H1 (cell line): ENCODE measurements at regions not wholly inside any gene's neighbourhood (a gene's known extent, or its start where the extent isn't known, plus 50 kb on each side); places are given as distances from the start of the nearest gene placed in this dataset.

Source experiments
- EP300 ChIP-seq, 2 experiments: IDR thresholded peaks; 1 replicate in 1 of 2; 2 replicates in 1 of 2; pipeline ENCODE4 v1.6.1; 2011 to 2012; ENCODE audit warnings: low read depth in 2 of 2, low read length in 2 of 2, mild to moderate bottlenecking in 2 of 2, borderline replicate concordance in 1 of 2, inconsistent platforms in 1 of 2, moderate library complexity in 1 of 2
- EZH2 ChIP-seq: fragments of 200-600 bp; sonication (generic); IDR thresholded peaks from 2 replicates; pipeline ENCODE4 v1.7.1; 2012; ENCODE audit warnings: low read depth, mild to moderate bottlenecking, moderate library complexity, low read length, inconsistent platforms; ENCODE audit not compliant: severe bottlenecking
- MAFK ChIP-seq: IDR thresholded peaks from 2 replicates; pipeline ENCODE4 v1.6.1; 2012; ENCODE audit warnings: low read depth, mild to moderate bottlenecking, improper control_type of control experiment, low read length
- MAX ChIP-seq: IDR thresholded peaks from 2 replicates; pipeline ENCODE4 v1.6.1; 2012; ENCODE audit warnings: inconsistent platforms
- NRF1 ChIP-seq: IDR thresholded peaks from 2 replicates; pipeline ENCODE4 v1.6.1; 2011; ENCODE audit warnings: mild to moderate bottlenecking, low read depth, low read length, improper control_type of control experiment
- POLR2AphosphoS5 ChIP-seq: IDR thresholded peaks from 2 replicates; pipeline ENCODE4 v1.6.1; 2011; ENCODE audit warnings: low read depth, low read length
- RAD21 ChIP-seq, 2 experiments: IDR thresholded peaks in 1 of 2; conservative IDR thresholded peaks in 1 of 2; 2 replicates each; pipeline ENCODE4 v1.6.1; 2011; ENCODE audit warnings: low read depth in 2 of 2, low read length in 2 of 2, improper control_type of control experiment in 1 of 2, inconsistent platforms in 1 of 2, mild to moderate bottlenecking in 1 of 2, moderate library complexity in 1 of 2
- RFX5 ChIP-seq: IDR thresholded peaks from 2 replicates; pipeline ENCODE4 v1.6.1; 2011; ENCODE audit warnings: low read depth, low read length, improper control_type of control experiment, borderline replicate concordance
- SIX5 ChIP-seq: IDR thresholded peaks from 2 replicates; pipeline ENCODE4 v1.6.1; 2011; ENCODE audit warnings: mild to moderate bottlenecking, low read depth, low read length
- SP1 ChIP-seq: IDR thresholded peaks from 2 replicates; pipeline ENCODE4 v1.6.1; 2011; ENCODE audit warnings: low read depth, low read length
- YY1 ChIP-seq: IDR thresholded peaks from 2 replicates; pipeline ENCODE4 v1.6.1; 2011; ENCODE audit warnings: low read depth, mild to moderate bottlenecking, low read length
- TF ChIP-seq, protein P1 (sequence below), 3 experiments: IDR thresholded peaks; 1 replicate in 2 of 3; 2 replicates in 1 of 3; pipeline versions ENCODE4 v1.5.1 to v1.6.1; 2011; ENCODE audit warnings: low read length in 3 of 3, mild to moderate bottlenecking in 3 of 3, inconsistent platforms in 2 of 3, low read depth in 1 of 3, moderate library complexity in 1 of 3; ENCODE audit not compliant: insufficient read depth in 1 of 3; ENCODE audit errors: control extremely low read depth in 1 of 3

GRCh38 chr7:153832160-153832559 lies 220.0 kb upstream of the DPP6 start:
- no peak for TF ChIP-seq EZH2
- TF ChIP-seq, protein P1, sequence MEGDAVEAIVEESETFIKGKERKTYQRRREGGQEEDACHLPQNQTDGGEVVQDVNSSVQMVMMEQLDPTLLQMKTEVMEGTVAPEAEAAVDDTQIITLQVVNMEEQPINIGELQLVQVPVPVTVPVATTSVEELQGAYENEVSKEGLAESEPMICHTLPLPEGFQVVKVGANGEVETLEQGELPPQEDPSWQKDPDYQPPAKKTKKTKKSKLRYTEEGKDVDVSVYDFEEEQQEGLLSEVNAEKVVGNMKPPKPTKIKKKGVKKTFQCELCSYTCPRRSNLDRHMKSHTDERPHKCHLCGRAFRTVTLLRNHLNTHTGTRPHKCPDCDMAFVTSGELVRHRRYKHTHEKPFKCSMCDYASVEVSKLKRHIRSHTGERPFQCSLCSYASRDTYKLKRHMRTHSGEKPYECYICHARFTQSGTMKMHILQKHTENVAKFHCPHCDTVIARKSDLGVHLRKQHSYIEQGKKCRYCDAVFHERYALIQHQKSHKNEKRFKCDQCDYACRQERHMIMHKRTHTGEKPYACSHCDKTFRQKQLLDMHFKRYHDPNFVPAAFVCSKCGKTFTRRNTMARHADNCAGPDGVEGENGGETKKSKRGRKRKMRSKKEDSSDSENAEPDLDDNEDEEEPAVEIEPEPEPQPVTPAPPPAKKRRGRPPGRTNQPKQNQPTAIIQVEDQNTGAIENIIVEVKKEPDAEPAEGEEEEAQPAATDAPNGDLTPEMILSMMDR (IDR thresholded peaks at IDR 0.05; ENCODE audit: control extremely low read depth in 1 of 3, insufficient read depth in 1 of 3, low read depth in 1 of 3, low read length in 3 of 3): no peak
- TF ChIP-seq RAD21 (IDR thresholded peaks at IDR 0.05 in 1 of 2, conservative IDR thresholded peaks at IDR 0.05 in 1 of 2; ENCODE audit: low read depth in 2 of 2, low read length in 2 of 2): no peak
- no peak for TF ChIP-seq MAX
- TF ChIP-seq MAFK: no peak
- TF ChIP-seq SP1: no peak
- TF ChIP-seq EP300 (IDR thresholded peaks at IDR 0.05; ENCODE audit: borderline replicate concordance in 1 of 2, low read depth in 2 of 2, low read length in 2 of 2): no peak
- TF ChIP-seq RFX5: no peak
- no peak for TF ChIP-seq POLR2AphosphoS5
- TF ChIP-seq YY1: no peak
- TF ChIP-seq SIX5: no peak
- TF ChIP-seq NRF1: no peak
